Tibial artery (tissue), 4 donors: ENCODE measurements at regions not wholly inside any gene's neighbourhood (a gene's known extent, or its start where the extent isn't known, plus 50 kb on each side); places are given as distances from the start of the nearest gene placed in this dataset.
A peak's percentile ranks its signal among the peaks of the same experiment; 100 is the strongest.
"Not testable (repeated sequence)": the region's sequence is repeated elsewhere in the genome, so short reads cannot be mapped to it uniquely, and the experiment has no call there.

Experiments
- DNase-seq, 2 donors: peaks; one replicate each; pipeline ENCODE4 v3.0.0-alpha.2; 2019
- H3K27ac ChIP-seq, 2 donors: fragments of 200-600 bp; sonication (generic) in 1 of 2; 1 replicate in 1 of 2; 2 replicates in 1 of 2; pipeline ENCODE4 v1.5.1; 2018 to 2019; ENCODE audit warnings: mild to moderate bottlenecking in 1 of 2
- H3K27me3 ChIP-seq, 2 donors: fragments of 200-600 bp; sonication (generic) in 1 of 2; one replicate each; pipeline versions ENCODE4 v1.5.1 to v1.6.0; 2016 to 2019
- H3K36me3 ChIP-seq, 3 donors: fragments of 200-600 bp; sonication (generic) in 2 of 3; one replicate each; pipeline ENCODE4 v1.5.1; 2016 to 2019; ENCODE audit warnings: mild to moderate bottlenecking in 2 of 3
- H3K4me1 ChIP-seq, 4 donors: fragments of 200-600 bp; sonication (generic) in 2 of 4; 1 replicate in 3 of 4; 2 replicates in 1 of 4; pipeline ENCODE4 v1.5.1; 2016 to 2019
- H3K4me3 ChIP-seq, 2 donors: fragments of 200-600 bp; sonication (generic) in 1 of 2; 1 replicate in 1 of 2; 2 replicates in 1 of 2; pipeline ENCODE4 v1.5.1; 2018 to 2019; ENCODE audit warnings: mild to moderate bottlenecking in 2 of 2
- H3K9me3 ChIP-seq, 3 donors: fragments of 200-600 bp; sonication (generic) in 1 of 3; one replicate each; pipeline ENCODE4 v1.5.1; 2016 to 2019
- CTCF ChIP-seq, 2 experiments: fragments of 200-600 bp in 1 of 2; fragments of 450-650 bp in 1 of 2; IDR thresholded peaks; one replicate each; pipeline ENCODE4 v1.5.1; 2017 to 2019; ENCODE audit warnings: antibody characterized with exemption in 2 of 2, mild to moderate bottlenecking in 1 of 2, moderate library complexity in 1 of 2
- intact Hi-C: fragments of 100-400 bp; cut with DNase I; formaldehyde crosslinking; loops from one replicate; pipeline ENCODE4 v1.15.0; 2023; ENCODE audit warnings: low total_unique reads

GRCh38 chr7:149625947-149626392, 128.4 kb upstream of the ZNF746 start:
- Histone ChIP-seq H3K36me3 (peaks cover 3 to 4% (median 3%) of the 10 kb centered on the region in 3 donors), H3K27me3 (no peaks in the 10 kb centered on the region), H3K27ac (peak overlapping the region in 1 of 2 donors; percentile 95), H3K4me1 (peaks cover 3 to 34% (median 14%) of the 10 kb centered on the region in 4 donors), H3K9me3 (no peaks in the 10 kb centered on the region), H3K4me3 (no peak overlapping the region)
- no peak for DNase-seq
- intact Hi-C loops: no loop called here
- TF ChIP-seq CTCF (IDR thresholded peaks at IDR 0.05): no peak

DNA sequence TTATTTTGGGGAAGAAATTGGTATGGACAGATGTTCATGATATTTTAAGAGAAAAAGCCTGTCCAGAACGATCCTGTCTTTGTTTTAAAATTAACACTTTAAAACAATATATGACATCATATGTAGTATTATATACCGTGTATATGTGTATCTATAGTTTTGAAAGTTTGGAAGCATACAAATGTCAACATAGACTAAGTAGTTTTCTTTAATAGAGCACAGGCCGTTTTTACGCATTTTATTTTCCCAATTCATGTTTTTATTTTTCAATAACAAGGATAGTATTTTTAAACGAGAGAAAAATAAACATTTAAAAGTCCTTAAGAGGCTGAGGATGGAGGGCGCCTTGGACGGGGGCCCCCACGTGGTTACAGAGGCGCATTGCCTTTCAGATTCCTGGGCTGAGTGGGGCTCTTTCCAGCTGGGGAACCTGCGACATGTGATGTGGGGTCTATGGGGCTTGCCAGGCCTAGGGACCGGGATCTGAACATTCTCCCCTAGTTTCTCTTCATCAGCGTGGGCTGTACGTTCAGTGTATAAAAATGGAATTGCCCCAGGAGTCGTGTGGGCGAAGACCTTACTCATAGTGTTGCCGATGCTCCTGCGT, 127.8 kb upstream of the ZNF746 start:
- H3K4me3 ChIP-seq: peak overlapping the region; percentile 98 to 99
- H3K36me3 ChIP-seq: peaks cover 8 to 9% (median 8%) of the 10 kb centered on the region in 3 donors
- peak overlapping the region; percentile 91 to 95 for H3K27ac ChIP-seq
- H3K4me1 ChIP-seq: peaks cover 3 to 34% (median 14%) of the 10 kb centered on the region in 4 donors
- H3K9me3 ChIP-seq: no peaks in the 10 kb centered on the region
- TF ChIP-seq CTCF (IDR thresholded peaks at IDR 0.05): peak; percentile 39 to 67
- no peaks in the 10 kb centered on the region for H3K27me3 ChIP-seq
- intact Hi-C loops: no loop called here
- DNase-seq: peak in 1 of 2 donors; percentile 50

DNA sequence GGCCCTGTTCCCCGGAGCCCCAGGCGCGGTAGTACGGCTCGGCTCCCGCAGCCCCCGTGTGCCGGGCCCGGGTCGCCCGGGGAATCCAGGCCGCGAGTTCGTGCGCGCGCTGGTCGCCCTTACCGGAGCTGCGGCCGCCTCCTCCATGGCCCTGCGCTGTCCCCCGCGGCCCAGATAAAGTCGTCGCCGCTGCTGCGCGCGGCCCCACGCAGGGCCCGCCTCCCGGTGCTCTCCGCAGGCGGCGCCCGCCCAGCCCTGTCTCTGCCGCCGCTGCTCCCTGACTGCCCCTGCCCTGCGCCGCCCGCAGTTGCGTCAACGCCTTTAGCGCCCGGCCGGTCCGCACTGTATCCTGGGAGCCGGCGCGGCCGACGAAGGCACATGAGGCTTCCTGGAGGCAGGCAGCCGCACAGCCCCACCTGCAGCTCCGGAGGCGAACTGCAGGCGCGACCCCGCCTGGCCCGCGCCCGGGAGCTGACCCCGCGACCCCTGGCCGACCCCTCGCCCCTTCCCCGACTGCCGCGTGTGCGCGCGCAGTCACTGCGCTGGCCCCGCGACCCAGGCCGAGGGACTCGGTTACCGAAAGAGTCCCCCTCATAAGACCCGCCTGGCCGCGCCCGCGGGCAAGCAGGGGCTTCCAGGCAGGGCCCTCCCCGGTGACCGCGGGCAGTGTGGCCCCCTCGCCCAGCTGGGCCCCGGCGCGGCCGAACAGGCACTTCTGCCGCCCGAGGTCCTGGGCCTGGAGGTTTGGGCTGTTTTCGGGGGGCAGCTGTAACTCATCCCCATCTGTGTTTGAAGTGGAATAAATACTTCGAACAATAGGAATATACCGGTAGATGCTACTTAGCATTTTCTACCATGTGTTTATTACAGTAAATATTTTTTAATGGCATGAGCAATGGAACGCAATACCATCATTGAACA, 127.1 kb upstream of the ZNF746 start:
- Histone ChIP-seq H3K27me3 (no peaks in the 10 kb centered on the region), H3K27ac (peak overlapping the region; percentile 91 to 95), H3K9me3 (no peaks in the 10 kb centered on the region), H3K4me1 (peaks cover 3 to 34% (median 14%) of the 10 kb centered on the region in 4 donors), H3K4me3 (peak overlapping the region; percentile 98 to 99), H3K36me3 (peaks cover 15 to 17% (median 16%) of the 10 kb centered on the region in 3 donors)
- intact Hi-C loops: no loop called here
- peak; percentile 94 to 95 for DNase-seq
- peak; percentile 89 to 99 for TF ChIP-seq CTCF (IDR thresholded peaks at IDR 0.05)

DNA sequence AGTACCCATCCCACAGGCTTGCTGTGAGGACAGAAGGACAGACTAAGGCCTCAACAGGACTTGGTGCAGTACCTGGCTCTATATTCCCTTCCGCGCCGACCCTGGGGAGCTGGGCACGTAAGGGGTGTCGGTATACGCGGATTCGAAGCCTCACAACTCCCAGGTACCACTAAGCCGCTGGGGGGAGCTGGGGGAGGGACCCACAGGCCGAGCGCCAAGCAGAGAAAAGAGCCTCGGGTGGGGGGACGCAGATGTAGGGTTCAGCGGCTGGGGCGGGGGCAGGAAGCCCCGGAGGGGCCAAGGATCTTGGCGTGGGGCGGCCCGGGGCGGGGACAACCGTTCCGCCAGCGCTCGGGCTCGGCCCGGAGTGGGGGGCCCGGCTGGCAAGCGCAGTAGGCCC, 126.4 kb upstream of the ZNF746 start:
- Histone ChIP-seq H3K4me1 (peaks cover 3 to 34% (median 14%) of the 10 kb centered on the region in 4 donors), H3K27ac (peak overlapping the region; percentile 91 to 95), H3K36me3 (peaks cover 22 to 23% (median 23%) of the 10 kb centered on the region in 3 donors), H3K9me3 (no peaks in the 10 kb centered on the region), H3K27me3 (no peaks in the 10 kb centered on the region), H3K4me3 (peak overlapping the region; percentile 98 to 99)
- intact Hi-C loops: no loop called here
- DNase-seq: no peak
- TF ChIP-seq CTCF (IDR thresholded peaks at IDR 0.05): no peak

GRCh38 chr7:149623262-149623997, 125.8 kb upstream of the ZNF746 start:
- DNase-seq: peak in 1 of 2 donors; percentile 59
- H3K36me3 ChIP-seq: peaks cover 28 to 29% (median 28%) of the 10 kb centered on the region in 3 donors
- peaks cover 3 to 34% (median 14%) of the 10 kb centered on the region in 4 donors for H3K4me1 ChIP-seq
- peak overlapping the region; percentile 98 to 99 for H3K4me3 ChIP-seq
- intact Hi-C loops, H3K9me3 ChIP-seq, H3K27me3 ChIP-seq: not testable (repeated sequence)
- peak overlapping the region; percentile 91 to 95 for H3K27ac ChIP-seq
